ENCODE measurements at regions not wholly inside any gene's neighbourhood (a gene's known extent, or its start where the extent isn't known, plus 50 kb on each side); places are given as distances from the start of the nearest gene placed in this dataset.

- Mint-ChIP-seq H3K4me3 (ENCODE audit: unreplicated experiment) (no peak overlapping the region), H3K27ac (ENCODE audit: unreplicated experiment) (no peak overlapping the region), H3K36me3 (ENCODE audit: low read depth, unreplicated experiment) (no peaks in the 10 kb centered on the region), H3K9me3 (ENCODE audit: unreplicated experiment) (no peaks in the 10 kb centered on the region), H3K4me1 (ENCODE audit: low read depth, unreplicated experiment) (no peaks in the 10 kb centered on the region), H3K27me3 (ENCODE audit: low read depth, unreplicated experiment) (no peaks in the 10 kb centered on the region)
- Histone ChIP-seq H3K79me2 (ENCODE audit: insufficient read depth, low read length) (no peaks in the 10 kb centered on the region), H3K4me3 (ENCODE audit: insufficient read depth, low read depth, low read length) (no peak overlapping the region), H3K9ac (ENCODE audit: low read length) (no peak overlapping the region), H3K36me3 (ENCODE audit: insufficient read depth, low read length) (no peaks in the 10 kb centered on the region), H4K20me1 (ENCODE audit: insufficient read depth, low read length) (no peaks in the 10 kb centered on the region), H3K4me2 (ENCODE audit: low read length) (no peak overlapping the region), H3K9me3 (ENCODE audit: insufficient read depth, low read depth, low read length) (peaks cover 6% of the 10 kb centered on the region), H3K27me3 (ENCODE audit: insufficient read depth, low read length) (no peaks in the 10 kb centered on the region), H3K27ac (ENCODE audit: low read depth, low read length) (no peak overlapping the region), H3K4me1 (ENCODE audit: insufficient read depth, low read length) (no peaks in the 10 kb centered on the region), H2AFZ (ENCODE audit: low read depth, low read length) (no peak overlapping the region)
- TF ChIP-seq CTCF (IDR thresholded peaks at IDR 0.05; ENCODE audit: insufficient read depth, low read depth, low read length) (no peak), EZH2 (IDR thresholded peaks at IDR 0.05; ENCODE audit: insufficient read depth, low read length) (no peak)
- DNase-seq (ENCODE audit: low read depth), result no peak
- FAIRE-seq, result no peak
These were observed 119.5 kb downstream of the LRRN1 start for GRCh38 chr3:3918763-3919162.

- Histone ChIP-seq H3K4me2 (ENCODE audit: low read length) (no peak overlapping the region), H3K9ac (ENCODE audit: low read length) (no peak overlapping the region), H3K4me3 (ENCODE audit: insufficient read depth, low read depth, low read length) (no peak overlapping the region), H2AFZ (ENCODE audit: low read depth, low read length) (no peak overlapping the region), H3K4me1 (ENCODE audit: insufficient read depth, low read length) (no peaks in the 10 kb centered on the region), H4K20me1 (ENCODE audit: insufficient read depth, low read length) (no peaks in the 10 kb centered on the region), H3K79me2 (ENCODE audit: insufficient read depth, low read length) (no peaks in the 10 kb centered on the region), H3K27me3 (ENCODE audit: insufficient read depth, low read length) (no peaks in the 10 kb centered on the region), H3K9me3 (ENCODE audit: insufficient read depth, low read depth, low read length) (peaks cover 6% of the 10 kb centered on the region), H3K27ac (ENCODE audit: low read depth, low read length) (no peak overlapping the region), H3K36me3 (ENCODE audit: insufficient read depth, low read length) (no peaks in the 10 kb centered on the region)
- no peak overlapping the region for H3K27ac Mint-ChIP-seq (ENCODE audit: unreplicated experiment)
- H3K4me3 Mint-ChIP-seq (ENCODE audit: unreplicated experiment), result no peak overlapping the region
- TF ChIP-seq EZH2 (IDR thresholded peaks at IDR 0.05; ENCODE audit: insufficient read depth, low read length) (no peak), CTCF (IDR thresholded peaks at IDR 0.05; ENCODE audit: insufficient read depth, low read depth, low read length) (no peak)
- DNase-seq (ENCODE audit: low read depth) (no peak), FAIRE-seq (no peak)
- no peaks in the 10 kb centered on the region for H3K36me3 Mint-ChIP-seq (ENCODE audit: low read depth, unreplicated experiment)
- no peaks in the 10 kb centered on the region for H3K4me1 Mint-ChIP-seq (ENCODE audit: low read depth, unreplicated experiment)
- H3K9me3 Mint-ChIP-seq (ENCODE audit: unreplicated experiment), result no peaks in the 10 kb centered on the region
- no peaks in the 10 kb centered on the region for H3K27me3 Mint-ChIP-seq (ENCODE audit: low read depth, unreplicated experiment)
These were observed 120.1 kb downstream of the LRRN1 start for GRCh38 chr3:3919316-3919715.

- no peak overlapping the region for H3K4me2 ChIP-seq (ENCODE audit: low read length)
These were observed 124.4 kb downstream of the LRRN1 start for GRCh38 chr3:3923619-3924018.

More at GRCh38 chr3:3923619-3924018, 124.4 kb downstream of the LRRN1 start:
- Histone ChIP-seq H3K4me1 (ENCODE audit: insufficient read depth, low read length) (no peaks in the 10 kb centered on the region), H2AFZ (ENCODE audit: low read depth, low read length) (no peak overlapping the region), H3K36me3 (ENCODE audit: insufficient read depth, low read length) (no peaks in the 10 kb centered on the region), H3K9me3 (ENCODE audit: insufficient read depth, low read depth, low read length) (peaks cover 4% of the 10 kb centered on the region), H3K27ac (ENCODE audit: low read depth, low read length) (no peak overlapping the region), H3K9ac (ENCODE audit: low read length) (no peak overlapping the region), H4K20me1 (ENCODE audit: insufficient read depth, low read length) (no peaks in the 10 kb centered on the region), H3K79me2 (ENCODE audit: insufficient read depth, low read length) (no peaks in the 10 kb centered on the region), H3K4me3 (ENCODE audit: insufficient read depth, low read depth, low read length) (no peak overlapping the region), H3K27me3 (ENCODE audit: insufficient read depth, low read length) (no peaks in the 10 kb centered on the region)
- H3K36me3 Mint-ChIP-seq (ENCODE audit: low read depth, unreplicated experiment), result no peaks in the 10 kb centered on the region
- no peak for TF ChIP-seq EZH2 (IDR thresholded peaks at IDR 0.05; ENCODE audit: insufficient read depth, low read length)
- TF ChIP-seq CTCF (IDR thresholded peaks at IDR 0.05; ENCODE audit: insufficient read depth, low read depth, low read length), result no peak
- H3K27ac Mint-ChIP-seq (ENCODE audit: unreplicated experiment), result no peak overlapping the region
- no peaks in the 10 kb centered on the region for H3K9me3 Mint-ChIP-seq (ENCODE audit: unreplicated experiment)
- H3K4me1 Mint-ChIP-seq (ENCODE audit: low read depth, unreplicated experiment), result no peaks in the 10 kb centered on the region
- DNase-seq (ENCODE audit: low read depth) (no peak), FAIRE-seq (no peak)
- H3K27me3 Mint-ChIP-seq (ENCODE audit: low read depth, unreplicated experiment), result no peaks in the 10 kb centered on the region
- H3K4me3 Mint-ChIP-seq (ENCODE audit: unreplicated experiment), result no peak overlapping the region

Measured in astrocyte (in vitro differentiated cells and primary cell).